Stimulated activated CD8-positive, alpha-beta memory T cell treated with anti-CD3 and anti-CD28 coated beads, Interleukin-12 subunit alpha, Interleukin-12 subunit beta, amount 100 ng/mL, for 4 hours (primary cell): ENCODE measurements at regions not wholly inside any gene's neighbourhood (a gene's known extent, or its start where the extent isn't known, plus 50 kb on each side); places are given as distances from the start of the nearest gene placed in this dataset.

Source experiments
- DNase-seq: peaks from one replicate; pipeline ENCODE4 v3.0.0-alpha.2; 2020; ENCODE audit warnings: low read depth

DNA sequence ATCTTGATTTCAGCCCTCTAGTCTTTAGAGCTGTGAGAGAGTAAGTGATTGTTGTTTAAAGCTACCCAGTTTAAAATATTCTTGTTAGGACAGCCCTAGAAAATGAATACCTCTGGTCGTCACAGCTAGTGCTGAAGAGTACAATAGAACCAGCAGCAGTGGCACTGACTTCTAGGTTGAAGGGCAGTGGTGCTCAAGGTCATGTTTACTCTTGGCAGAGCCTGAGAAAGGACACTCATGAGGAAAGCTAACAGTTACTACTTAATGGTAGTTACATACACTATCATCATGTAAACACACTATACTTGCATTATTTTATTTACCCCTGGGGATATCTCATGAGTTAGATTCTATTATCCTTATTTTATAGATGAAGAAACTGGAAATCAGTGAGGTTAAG lies 323.0 kb downstream of the SH2D4B start:
- no peak for DNase-seq

DNA sequence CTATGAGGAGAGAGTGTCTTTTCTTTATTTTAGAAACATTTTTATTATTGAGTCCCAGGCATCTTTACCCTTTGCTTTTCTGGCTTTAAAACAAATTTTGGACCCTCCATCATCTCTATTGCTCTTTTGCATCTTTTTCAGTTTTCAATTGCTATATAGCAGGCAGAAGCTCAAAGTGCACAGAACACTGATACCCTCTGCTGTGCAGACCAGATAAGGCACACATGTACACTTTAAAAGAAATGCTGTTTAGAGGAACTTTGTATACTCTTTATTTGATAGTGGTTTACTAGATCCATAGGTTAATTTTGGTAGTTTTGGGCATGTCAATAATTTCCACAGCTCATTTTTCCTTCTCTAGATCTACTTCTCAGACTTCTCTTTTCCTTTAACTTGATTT lies 324.2 kb downstream of the SH2D4B start:
- no peak for DNase-seq

DNA sequence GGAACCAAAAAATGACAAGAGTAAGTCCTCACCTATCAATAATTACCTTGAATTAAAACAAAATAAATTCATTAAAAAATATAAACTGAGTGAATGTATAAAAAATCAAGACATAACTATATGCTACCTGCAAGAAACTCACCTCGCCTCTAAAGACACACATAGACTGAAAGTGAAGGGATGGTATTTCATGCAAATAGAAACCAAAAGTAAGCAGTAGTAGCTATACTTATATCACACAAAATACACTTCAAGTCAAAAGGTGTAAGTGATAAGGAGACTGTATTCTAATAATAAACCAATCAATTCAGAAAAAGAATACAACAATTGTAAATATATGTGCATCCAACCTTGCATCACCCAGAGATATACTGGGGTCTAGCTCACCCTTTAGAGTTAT lies 332.6 kb downstream of the SH2D4B start:
- DNase-seq: no peak

DNA sequence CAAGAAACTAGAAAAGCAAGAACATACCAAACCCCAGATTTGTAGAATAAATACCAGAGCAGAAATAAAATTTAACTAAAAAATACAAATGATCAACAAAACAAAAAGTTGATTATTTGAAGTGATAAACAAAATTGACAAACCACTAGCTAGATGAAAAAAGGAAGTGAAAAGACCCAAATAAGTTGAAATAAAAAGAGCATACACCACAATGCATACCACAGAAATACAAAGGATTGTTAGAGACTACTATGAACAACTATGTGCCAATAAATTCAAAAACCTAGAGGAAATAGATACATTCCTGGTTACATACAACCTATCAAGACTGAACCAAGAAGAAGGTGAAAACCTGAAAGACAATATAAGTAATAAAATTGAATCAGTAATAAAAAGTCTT lies 333.4 kb downstream of the SH2D4B start:
- DNase-seq: no peak

DNA sequence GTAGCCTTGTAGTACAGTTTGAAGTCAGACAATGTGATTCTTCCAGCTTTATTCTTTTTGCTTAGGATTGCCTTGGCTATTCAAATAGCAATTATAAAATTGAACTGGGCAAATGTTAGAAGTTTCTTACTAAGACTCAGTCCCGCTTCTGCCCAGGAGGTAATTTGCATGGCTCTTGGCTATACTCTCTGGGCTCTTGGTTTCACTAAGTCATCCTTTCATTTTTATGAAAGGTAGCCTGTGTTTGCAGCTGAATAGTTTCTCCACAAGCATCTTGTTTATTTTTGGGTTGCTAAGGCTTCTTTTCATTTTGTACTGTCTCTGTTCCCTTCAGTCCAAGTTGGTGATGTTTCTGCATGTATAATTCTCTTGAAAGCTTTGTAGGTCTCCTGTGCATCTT lies 340.6 kb downstream of the SH2D4B start:
- DNase-seq: no peak

DNA sequence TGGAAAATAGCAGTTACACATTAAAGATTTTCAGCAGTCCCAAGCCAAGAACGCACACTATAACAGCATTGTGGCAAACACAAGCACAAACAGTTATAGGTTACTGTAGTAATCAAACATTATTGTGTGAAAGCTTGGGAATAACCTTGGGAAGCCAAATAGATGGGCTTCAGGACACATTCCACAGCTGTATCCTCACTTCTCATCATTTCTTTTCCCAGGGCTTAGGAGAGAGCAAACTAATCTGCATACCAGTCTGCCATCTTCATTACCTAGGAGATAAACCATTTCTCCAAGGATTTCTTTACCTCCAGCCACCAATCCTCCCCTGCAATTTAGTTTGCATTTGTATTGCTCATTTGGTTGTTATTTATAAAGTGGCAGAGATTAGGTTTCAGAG lies 352.4 kb downstream of the SH2D4B start:
- no peak for DNase-seq

DNA sequence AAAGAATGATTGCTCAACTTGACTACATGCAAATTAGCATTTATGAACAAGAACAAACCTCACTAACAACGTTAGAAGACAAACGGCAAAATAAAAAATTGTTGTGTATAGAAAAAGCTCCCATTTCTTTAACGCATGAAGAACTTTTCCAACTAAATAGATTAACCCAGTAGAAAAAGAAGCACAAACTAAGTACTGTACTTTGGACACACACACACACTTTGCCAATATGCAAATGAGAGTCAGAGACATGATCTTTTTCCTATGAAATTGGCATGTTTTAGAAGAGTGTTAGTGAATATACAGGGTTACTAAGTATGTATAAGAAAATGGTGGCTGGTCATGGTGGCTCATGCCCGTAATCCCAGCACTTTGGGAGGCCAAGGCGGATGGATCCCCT lies 355.6 kb downstream of the SH2D4B start:
- no peak for DNase-seq

DNA sequence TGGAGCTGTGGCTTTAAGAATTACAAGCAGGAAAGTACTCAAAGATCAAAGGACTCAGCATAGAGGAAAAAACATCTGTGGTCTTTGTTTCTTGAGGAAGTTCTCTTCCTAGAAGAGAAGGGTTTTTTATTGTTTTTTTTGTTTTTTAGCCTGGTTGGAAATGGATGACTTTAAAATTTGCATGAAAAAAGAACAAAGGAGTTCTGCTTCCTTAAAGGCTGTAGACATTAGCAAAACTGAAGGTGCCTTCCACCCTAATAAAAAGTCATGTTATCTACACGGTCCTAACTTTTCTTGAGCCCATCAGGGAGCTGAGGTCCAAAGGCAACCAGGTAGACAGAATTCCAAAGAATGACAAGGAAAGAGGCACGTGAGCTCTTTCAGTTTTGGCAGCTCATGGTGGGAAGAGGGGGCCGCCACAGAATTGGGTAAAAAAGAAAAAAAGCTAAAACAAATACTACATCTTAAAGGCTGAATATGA lies 356.6 kb downstream of the SH2D4B start:
- DNase-seq: no peak

DNA sequence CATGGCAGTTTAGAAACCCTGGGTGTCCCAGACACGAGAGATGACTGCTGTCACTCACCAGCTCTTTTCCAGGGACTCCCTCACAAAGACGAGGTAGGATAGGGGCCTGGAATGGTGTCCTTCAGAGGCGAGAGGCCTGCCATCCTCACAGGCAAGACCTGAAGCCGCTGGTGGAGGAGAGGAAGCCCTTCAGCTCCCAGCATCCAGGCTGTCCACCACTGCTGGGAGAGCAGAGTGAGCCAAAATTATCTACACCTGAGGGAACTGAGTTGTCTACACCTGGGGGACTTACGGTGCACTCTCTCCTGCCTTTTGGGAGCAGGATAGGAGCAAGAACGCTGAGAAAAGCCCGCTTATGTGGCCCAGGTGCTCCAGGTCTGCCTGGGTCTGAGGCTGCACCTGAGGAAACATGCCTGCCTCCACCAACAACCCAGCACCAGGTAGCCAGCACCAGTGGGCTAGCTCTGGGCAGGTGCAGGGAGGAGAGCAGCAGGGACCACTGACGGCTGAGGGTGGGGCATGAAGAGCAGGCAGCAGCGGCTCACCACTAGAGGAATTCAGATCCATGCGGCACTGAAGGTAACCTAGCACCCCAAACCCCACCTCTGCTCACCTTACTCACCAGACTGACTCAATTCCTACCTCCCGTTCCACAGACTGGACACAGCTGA lies 357.2 kb downstream of the SH2D4B start:
- DNase-seq: no peak

DNA sequence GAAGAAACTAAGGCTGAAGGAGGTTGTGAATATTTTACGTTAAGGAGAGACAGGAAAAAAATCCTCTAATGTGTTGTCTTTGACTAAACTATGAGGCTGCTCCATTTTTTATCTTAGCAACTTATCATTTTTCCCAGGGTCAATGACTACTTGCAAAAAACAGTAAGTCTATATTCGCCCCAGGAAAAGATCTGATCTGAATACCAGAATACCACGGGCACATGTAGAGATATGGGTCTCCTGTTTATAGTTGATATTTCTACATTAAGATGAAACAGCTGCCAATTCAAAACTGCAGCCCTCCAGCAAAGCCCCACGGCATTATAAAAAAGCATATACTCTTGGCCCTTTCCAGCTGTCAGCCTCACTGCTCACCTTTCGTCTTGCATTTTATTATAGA lies 358.4 kb downstream of the SH2D4B start:
- no peak for DNase-seq

DNA sequence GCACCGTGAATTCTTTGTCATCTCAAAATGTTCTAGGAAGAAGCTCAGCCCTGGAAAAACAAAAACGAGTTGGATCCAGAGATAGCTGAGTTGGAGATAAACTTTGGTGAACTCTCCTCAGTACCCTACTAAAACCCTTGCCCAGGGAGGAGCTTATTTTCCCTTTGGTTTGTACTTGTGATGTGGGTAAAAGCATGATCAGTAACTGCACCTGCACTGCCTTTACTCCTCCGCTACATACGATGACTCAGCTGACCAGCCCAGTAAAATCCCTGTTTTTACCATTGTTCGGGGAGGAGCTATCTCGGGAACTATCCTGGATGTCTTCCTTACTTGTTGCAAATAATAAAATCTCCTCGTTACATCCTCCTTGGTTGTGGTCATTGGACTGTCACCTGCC lies 359.3 kb downstream of the SH2D4B start:
- DNase-seq: no peak

DNA sequence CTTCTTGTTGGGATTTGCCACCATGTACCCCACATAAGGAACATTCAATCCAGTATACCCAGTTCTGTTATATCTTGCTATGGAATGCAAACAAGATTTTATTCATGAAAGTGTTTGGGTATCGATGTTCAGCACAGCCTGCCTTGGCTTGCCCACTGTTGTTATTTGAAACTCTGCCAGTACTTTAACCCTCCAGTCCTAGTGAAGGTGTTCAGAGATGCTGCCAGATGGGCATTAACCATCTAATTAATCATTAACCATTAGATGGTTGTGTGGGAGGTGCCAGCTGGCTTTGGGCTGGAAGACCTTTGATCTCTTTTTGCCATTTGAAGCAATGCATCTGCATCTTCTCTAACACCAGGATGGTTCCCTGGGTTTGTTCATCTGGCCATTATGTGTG lies 363.0 kb downstream of the SH2D4B start:
- DNase-seq: no peak

DNA sequence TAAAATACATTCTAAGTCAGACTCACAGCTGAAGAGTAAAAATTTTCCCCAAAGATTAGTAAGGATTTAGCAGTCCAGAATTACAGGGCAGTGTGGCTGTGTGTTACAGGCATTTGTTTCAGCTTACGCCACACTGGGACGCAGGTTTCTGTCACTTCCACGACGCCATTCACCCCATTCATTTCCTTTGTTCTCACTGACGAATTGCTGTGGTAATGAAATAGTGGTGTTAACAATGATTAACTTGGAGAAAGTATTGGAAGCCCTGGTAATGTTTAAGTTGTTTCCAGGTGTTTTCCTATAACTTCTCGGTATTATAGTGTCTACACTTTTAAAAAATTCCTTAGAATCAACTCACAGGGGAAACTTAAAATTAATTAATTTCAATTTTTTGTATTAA lies 370.9 kb downstream of the SH2D4B start:
- DNase-seq: no peak

DNA sequence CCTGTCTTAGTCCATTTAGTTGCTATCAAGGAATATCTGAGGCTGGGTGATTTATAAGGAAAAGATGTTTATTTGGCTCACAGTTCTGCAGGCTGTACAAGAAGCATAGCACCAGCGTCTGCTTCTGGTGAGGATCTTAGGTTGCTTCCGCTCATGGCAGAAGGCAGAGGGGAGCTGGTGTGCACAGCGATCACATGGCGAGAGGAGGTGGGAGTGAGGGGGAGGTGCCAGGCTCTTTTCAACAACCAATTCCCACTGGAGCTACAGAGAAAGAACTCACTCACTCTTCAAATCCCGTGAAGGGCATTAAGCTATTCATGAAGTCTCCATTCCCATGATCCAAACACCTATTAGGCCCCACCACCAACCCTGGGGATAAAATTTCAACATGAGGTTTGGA lies 371.6 kb downstream of the SH2D4B start:
- DNase-seq: no peak

DNA sequence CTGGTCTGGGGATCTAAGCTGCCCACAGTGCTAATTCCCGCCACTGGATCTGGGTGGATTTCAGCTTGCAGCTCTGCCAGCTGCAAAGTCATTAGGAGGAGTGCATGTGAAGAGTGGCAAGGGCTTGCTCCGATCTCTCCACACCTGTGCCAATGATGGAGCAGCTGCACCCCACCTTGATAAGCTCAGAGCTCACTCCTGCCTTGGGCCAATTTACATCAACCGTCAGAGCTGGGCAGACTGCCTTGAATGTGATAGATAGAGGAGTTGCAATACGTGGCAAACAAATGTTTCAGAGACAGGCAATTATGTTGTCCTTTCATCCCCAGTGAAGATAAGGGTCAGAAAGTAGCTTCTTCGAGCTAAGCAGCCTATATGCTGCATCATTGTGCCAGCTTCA lies 379.9 kb downstream of the SH2D4B start:
- DNase-seq: no peak

DNA sequence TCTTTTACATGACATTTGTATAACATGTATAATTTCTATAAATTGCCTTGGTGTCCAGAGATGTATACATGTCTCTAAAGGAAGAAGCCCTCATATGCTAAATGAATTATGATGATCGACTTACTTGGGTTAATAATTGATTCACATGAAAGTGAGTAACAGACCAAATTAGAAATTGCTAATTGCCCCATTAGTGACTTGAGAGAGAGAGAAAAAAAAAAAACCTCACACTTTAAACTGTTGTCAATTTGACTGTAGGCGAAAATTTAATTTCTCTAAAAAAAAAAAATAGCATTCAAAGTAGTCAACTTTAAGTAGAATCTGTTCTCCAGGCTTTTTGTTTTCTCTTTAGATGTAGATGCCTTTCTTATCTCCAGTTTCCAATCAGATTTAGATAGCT lies 383.3 kb downstream of the SH2D4B start:
- no peak for DNase-seq

DNA sequence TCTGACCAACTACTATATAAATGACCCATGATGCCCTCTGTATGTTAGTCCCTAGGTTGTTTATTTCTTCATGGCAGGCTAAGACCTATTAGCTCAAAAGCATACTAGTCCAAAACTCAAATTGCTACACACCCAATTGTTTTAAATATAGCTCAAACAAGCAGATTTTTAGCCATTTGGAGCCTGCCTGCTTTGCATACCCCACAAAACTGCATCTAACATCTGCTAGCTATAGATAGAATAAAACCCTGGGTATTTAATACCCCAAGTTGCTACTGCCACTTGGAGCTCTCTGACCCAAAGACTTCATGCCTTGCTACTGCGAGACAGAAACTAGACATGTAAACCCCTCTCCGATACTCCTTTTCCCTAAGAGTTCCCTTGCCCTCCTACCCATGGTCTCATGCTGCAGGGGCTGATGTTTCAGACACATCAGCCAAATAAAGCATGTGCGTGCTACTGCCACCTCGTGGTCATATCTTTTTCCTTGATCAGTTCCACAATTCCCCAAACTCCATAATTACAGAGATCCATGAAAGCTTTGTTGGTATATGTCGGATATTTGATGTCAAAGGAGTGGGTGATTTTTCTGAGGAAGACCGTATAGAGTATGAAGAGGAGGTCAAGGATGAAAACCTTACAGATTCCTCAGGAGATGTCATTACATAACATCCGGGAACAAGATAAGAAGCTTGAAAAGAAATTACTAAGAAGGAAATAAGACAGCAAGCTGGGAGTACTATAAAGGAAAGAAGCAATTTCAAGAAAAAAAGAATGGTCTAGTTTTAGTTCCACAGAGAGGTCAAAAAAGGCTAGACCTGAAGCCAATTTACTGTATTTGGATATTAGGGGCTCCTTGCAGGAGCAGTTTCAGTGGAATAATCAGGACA lies 386.6 kb downstream of the SH2D4B start:
- DNase-seq: no peak

DNA sequence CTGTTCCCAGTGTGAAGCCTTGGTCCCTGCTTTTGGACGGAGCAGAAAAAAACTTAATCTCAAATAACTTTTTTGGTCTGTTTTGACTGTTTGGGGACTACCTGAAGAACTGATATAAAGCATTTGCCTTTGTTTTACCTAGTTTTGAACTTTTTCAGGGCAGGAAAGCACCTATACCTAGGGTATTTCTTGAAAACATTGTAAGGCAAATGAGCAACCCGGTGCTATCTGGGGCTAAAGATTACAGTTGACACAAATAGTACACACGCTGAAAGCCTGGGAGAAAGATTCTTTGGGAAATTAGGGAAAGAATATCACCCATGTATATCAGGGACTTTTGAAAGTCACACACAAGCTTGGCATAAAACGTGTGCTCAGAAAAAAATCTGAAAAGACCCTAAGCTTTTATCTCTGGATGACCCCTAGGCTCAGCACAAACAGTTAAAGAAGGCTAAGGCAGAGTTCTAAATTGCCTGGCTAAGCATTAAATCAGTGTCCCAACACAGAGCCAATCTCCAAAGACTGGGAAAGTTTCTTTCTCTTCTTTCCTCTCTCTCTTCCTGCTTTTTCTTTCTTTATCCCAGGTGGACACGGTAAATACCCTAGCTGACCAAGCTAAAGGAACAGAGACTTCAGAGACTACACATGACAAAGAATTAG lies 389.8 kb downstream of the SH2D4B start:
- no peak for DNase-seq

DNA sequence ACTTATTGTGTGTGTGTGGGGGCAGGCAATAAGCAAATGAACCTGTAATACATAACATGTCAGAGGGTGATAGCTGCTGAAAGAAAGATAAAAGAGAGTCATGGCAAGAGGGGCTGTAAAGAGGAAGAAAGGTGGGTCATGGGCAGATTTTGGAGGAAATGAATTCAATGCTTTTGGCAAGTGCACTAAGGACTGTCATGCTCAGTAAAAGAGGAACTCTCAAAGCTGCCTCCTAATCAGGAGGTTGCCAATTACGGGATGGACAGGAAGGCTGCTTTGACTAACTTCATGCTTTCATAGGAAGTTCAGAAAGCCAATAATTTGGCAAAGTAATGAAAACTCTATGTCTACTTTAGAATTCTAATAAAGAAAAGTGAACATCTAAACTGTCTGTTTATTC lies 401.2 kb downstream of the SH2D4B start:
- DNase-seq: no peak

DNA sequence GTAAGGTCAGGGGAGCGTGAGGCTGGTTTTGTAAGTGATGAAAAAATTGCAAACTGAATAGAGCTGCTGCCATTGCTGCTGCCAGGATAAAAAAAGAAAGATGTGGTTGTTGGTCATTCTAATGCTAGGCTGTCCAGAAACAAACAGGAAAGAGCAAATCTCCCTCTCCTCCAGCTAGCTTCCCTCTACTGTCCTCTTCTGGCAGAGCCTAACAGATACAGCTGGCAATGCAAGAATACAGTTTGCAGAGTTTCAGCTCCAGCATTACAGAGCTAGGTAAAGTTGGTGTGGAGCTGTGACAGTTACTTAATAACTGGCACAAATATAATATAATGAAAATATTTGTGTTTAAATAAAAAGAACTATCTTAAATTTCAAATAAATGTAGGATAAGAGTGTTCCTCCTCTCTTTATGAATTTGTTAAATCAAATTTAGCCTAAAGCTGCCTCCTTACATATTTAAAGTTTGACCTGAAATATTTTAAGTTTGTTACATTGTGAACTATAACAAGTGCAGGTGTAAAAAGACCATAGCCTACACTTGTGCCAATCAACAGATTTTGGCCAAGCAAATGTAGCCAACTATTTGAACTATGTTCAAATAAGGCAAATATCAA lies 407.7 kb downstream of the SH2D4B start:
- no peak for DNase-seq

DNA sequence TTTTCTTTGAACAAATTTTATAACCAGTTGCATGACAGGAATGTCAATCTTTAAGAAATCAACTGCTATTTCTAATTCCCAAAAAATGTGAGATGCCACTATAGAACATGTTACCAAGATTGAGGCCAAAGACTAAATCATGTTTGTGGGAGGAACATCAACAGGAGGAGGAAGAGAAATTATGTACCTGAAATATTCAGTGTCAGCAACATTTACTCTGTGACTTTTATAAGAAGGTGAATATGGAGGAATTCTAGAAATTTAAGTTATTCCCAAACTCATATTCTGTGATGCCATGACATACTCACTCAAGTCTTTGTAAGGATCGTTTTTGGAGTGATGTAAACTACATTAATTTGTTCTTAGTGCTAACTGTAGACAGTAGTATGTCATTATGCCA lies 408.4 kb downstream of the SH2D4B start:
- no peak for DNase-seq

DNA sequence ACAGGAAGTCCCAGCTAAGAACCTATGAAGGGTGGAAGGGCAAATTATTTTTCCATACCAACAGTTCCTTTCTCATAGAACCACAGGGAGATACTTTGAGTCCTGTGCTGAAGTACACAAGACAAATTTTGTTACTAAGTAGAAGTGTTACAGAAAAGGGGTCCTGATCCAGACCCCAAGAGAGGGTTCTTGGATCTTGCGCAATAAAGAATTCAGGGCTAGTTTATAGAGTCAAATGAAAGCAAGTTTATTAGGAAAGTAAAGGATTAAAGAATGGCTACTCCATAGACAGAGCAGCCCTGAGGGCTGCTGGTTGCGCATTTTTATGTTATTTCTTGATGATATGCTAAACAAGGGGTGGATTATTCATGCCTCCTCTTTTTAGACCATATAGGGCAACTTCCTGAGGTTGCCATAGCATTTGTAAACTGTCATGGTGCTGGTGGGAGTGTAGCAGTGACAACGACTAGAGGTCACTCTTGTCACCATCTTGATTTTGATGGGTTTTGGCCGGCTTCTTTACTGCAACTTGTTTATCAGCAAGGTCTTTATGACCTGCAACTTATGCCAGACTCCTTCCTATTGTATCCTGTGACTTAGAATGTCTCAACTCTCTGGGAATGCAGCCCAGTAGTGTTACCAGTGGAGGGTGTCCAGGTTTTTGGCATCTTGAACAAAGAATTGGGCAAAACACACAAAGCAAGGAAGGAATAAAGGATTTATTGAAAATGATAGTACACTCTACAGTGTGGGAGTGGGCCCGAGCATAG lies 409.4 kb downstream of the SH2D4B start:
- no peak for DNase-seq
